ENCODE measurements at regions not wholly inside any gene's neighbourhood (a gene's known extent, or its start where the extent isn't known, plus 50 kb on each side); places are given as distances from the start of the nearest gene placed in this dataset.

DNA sequence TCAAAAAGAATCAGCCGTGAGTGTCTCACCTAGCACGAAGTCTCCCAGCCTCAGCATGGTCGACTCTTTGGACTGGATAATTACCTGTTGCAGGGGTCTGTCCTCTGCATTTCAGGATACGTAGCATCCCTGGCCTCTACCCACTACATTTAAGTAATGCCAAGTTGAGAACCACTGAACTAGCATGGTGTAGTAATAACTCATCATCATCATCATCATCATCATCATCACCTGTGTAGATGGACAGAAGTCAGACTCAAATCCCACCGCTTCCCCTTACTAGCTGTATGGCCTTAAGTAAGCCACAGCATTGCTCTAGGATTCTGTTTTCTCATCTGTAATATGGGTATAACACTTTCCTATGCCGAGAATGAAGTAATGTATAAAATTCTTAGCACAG, 373.1 kb upstream of the XYLT1 start:
- H3K4me3 ChIP-seq (ENCODE audit: low read length) = no peak overlapping the region
- no peak for DNase-seq (ENCODE audit: low read depth, low spot score)

DNA sequence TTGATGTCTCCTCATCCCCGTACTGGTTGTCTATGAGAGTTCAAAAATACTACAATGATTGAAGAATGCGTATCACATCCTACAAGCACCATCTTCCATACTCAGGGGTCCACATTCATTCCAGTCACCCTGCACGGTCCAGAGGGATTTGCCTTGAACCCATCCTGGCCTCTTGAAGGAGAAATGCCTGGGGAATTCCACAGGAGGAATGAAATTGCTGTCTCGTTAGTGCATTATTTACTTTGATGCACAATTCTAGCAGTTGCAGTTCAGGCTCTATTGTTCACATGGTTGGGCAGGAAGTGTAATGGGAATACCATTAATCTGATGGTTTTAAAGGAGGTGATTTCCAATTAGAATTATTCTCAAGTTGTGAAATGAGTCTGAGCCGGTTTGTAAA, 369.1 kb upstream of the XYLT1 start:
- no peak overlapping the region for H3K4me3 ChIP-seq (ENCODE audit: low read length)
- DNase-seq (ENCODE audit: low read depth, low spot score) = no peak

DNA sequence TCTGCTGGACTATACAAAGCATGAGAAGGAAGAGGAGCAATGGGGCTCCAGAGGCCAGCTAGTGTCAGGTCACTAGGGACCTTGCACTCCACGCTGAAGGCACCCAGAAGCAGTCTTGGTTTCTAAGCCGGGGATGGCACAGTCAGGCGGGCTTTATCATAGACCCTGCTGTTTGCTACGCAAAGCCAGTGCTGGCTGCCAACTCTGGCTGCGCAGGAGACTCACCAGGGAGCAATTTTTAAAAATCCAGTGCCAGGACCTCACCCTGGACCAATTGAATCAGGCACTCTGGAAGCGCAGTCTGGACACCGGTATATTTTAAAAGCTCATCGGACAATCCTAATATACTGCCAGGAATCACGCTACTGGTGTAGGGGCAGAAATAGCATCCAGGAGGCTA, 368.5 kb upstream of the XYLT1 start:
- DNase-seq (ENCODE audit: low read depth, low spot score) = no peak
- no peak overlapping the region for H3K4me3 ChIP-seq (ENCODE audit: low read length)

- DNase-seq (ENCODE audit: low read depth, low spot score) = peak; percentile 53
- no peak overlapping the region for H3K4me3 ChIP-seq (ENCODE audit: low read length)
Measured at GRCh38 chr16:17836868-17837602, 366.3 kb upstream of the XYLT1 start.

DNA sequence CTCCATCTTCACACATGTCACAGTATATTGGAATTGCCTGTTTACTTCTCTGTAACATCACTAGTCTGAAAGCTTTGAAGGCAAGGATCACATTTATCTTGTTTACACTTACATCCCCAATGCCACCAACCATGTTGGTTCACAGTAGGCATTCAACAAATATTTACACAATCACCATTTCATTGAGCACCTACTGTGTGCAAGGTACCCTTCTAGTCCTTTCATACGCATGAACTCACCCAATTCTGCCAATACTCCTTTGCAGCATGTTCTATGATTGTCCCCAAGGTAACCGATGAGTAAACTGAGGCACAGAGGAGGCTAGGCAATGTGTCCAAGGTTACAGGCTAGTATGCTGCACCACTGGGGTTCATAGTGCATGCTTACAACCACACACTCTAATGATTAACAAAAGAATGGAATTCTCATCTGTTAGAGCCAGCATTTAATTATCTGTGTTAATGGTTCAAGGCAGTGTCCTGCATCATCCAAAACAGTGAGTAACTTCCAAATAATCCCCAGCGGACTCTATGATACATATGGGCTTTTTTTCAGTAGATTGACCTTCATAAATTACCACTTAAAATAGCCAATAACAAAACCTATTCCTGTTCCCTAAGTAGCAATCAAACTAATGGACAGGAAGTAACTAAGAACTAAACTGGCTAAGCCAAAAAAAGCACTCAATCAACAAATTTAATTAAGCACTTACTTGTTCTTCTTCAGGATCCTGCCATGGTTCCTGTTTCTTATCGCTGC, 364.5 kb upstream of the XYLT1 start:
- no peak for DNase-seq (ENCODE audit: low read depth, low spot score)
- no peak overlapping the region for H3K4me3 ChIP-seq (ENCODE audit: low read length)

DNA sequence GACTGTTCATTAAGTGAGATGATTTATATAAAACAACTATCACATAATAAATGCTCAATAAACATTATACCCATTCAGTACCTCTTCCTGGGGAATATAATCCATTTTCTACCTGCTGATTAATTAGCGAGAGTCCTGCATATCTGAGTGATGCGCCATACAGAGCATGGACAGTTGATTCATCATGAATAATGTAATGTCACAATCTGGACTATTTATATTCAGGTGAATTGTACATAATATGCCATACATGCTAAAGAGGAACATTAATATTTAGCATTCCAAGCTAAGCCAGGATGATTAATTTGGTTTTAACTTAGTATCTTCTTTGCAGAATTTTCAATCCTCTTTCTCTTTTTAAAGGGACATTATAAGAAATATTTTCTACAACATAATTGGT, 362.0 kb upstream of the XYLT1 start:
- H3K4me3 ChIP-seq (ENCODE audit: low read length) = no peak overlapping the region
- no peak for DNase-seq (ENCODE audit: low read depth, low spot score)

DNA sequence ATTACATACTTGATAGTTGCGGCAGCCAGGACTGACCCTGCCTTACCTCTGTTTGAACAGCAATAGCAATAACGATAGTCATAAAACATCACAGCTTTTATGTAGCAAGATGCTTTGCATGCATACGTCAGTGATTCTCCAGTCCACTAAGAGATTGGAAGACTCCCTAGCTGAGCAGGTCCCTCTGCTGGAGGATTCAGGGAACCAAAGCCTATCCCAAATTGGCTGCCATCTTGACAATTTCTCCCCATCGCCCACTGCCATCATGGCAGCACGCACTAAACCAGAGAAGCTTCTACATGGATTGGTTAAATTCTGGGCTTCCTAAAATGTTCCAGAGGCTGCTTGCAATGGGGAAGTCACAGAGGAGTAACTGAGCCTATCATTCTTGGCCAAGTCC, 360.6 kb upstream of the XYLT1 start:
- no peak overlapping the region for H3K4me3 ChIP-seq (ENCODE audit: low read length)
- no peak for DNase-seq (ENCODE audit: low read depth, low spot score)

DNA sequence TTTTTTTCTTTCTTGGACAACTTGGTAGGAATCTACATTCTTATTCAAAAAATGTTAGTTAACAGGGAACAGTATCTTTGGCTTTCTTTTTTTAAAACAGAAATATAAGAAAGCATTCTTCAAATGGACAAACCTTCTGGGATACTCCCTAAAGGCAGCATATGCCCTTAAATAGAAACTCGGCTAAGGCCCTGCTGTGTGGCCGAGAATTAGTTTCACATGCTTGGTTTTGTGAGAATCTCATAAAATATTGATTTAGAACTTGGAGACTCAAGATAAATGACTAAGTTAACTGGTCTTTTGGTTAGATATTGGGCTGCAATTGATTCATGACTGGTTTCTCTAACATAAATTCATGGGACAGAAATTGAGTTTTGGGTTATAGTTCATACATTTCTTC, 359.9 kb upstream of the XYLT1 start:
- no peak for DNase-seq (ENCODE audit: low read depth, low spot score)
- no peak overlapping the region for H3K4me3 ChIP-seq (ENCODE audit: low read length)

GRCh38 chr16:17829811-17830210, 359.1 kb upstream of the XYLT1 start:
- DNase-seq (ENCODE audit: low read depth, low spot score) = no peak
- no peak overlapping the region for H3K4me3 ChIP-seq (ENCODE audit: low read length)

- no peak for DNase-seq (ENCODE audit: low read depth, low spot score)
- no peak overlapping the region for H3K4me3 ChIP-seq (ENCODE audit: low read length)
Measured at GRCh38 chr16:17828012-17828411, 357.3 kb upstream of the XYLT1 start.

DNA sequence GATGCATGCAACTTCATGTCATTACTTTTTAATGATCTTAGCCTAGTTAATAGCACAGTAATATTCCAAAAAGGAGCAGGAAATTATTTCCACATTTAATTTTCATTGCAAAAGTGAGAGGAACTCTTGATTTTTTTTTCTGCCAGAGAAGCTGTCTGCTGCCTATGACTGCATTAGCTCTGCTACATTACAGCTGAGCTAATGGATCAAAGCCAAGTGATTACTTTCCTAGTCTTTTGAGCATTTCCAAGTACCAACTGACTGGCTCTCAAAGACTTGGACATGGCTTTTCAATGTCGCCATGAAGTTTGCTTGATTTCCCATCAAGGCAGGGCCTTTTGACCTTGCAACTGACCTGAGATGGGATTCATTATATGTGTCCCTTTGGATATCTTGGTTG, 356.6 kb upstream of the XYLT1 start:
- no peak for DNase-seq (ENCODE audit: low read depth, low spot score)
- no peak overlapping the region for H3K4me3 ChIP-seq (ENCODE audit: low read length)

DNA sequence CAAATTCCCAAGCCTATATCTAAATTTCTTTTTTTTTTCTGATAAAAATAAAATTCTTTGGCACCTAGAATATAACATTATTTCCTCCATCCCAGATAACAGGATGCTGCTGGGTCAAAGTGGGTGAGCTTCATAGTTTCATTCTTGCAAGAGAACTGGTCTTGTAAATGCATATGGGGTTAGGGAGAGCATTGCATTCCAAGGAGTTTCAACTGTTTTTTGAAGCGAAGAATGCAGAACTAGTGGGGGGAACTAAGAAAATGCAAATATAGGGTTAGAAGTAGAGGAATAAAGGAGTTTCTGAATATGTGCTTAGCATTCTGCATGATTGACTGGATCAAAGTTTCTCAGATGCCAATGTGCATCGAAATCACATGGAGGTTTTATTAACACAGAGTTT, 347.2 kb upstream of the XYLT1 start:
- DNase-seq (ENCODE audit: low read depth, low spot score) = no peak

DNA sequence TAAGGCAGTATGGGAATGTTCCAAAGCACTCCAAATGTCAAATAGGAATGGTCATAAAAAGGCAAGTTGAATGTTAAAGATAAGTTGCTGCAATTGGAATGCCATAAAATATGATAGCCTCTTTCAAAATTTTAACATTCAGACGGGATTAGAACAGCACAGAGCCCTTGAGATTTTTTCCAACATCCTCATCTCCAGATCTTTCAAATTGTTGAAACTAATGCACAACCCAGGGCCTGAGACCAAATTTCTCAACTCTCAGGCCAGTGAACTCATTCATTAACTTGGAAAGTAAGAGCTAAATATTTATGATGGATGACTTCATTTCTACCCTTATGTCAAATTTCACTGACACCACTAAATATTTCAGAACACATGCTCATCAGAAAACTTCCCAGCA, 346.5 kb upstream of the XYLT1 start:
- H3K4me3 ChIP-seq (ENCODE audit: low read length) = no peak overlapping the region
- no peak for DNase-seq (ENCODE audit: low read depth, low spot score)

More for the DNA sequence above, 347.2 kb upstream of the XYLT1 start:
- H3K4me3 ChIP-seq (ENCODE audit: low read length) = no peak overlapping the region

- no peak overlapping the region for H3K4me3 ChIP-seq (ENCODE audit: low read length)
- DNase-seq (ENCODE audit: low read depth, low spot score) = no peak
Measured at GRCh38 chr16:17812771-17813170, 342.0 kb upstream of the XYLT1 start.

- no peak for DNase-seq (ENCODE audit: low read depth, low spot score)
- no peak overlapping the region for H3K4me3 ChIP-seq (ENCODE audit: low read length)
Measured at GRCh38 chr16:17804857-17805256, 334.1 kb upstream of the XYLT1 start.

GRCh38 chr16:17803625-17804410, 333.1 kb upstream of the XYLT1 start:
- DNase-seq (ENCODE audit: low read depth, low spot score) = no peak
- no peak overlapping the region for H3K4me3 ChIP-seq (ENCODE audit: low read length)

- no peak for DNase-seq (ENCODE audit: low read depth, low spot score)
- H3K4me3 ChIP-seq (ENCODE audit: low read length) = no peak overlapping the region
Measured at GRCh38 chr16:17802571-17802970, 331.8 kb upstream of the XYLT1 start.

DNA sequence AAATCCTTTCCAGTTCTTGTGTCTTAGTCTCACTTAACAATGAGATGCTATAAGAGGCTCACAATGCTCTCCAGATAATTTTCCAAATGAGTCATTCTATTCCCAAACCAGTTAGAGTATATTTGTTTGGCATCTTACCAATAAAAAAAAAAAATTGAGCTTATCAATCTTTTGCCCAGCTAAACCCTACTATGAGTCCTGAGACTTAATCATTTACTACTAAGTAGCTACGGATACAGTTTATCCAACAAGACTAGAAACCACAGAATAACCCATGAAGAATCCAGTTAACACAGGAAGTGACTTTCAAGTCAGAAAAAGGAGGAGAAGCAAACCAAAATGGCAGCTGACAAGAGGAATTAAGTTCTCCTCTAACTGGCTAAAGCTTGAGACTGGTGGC, 330.3 kb upstream of the XYLT1 start:
- no peak for DNase-seq (ENCODE audit: low read depth, low spot score)
- no peak overlapping the region for H3K4me3 ChIP-seq (ENCODE audit: low read length)

DNA sequence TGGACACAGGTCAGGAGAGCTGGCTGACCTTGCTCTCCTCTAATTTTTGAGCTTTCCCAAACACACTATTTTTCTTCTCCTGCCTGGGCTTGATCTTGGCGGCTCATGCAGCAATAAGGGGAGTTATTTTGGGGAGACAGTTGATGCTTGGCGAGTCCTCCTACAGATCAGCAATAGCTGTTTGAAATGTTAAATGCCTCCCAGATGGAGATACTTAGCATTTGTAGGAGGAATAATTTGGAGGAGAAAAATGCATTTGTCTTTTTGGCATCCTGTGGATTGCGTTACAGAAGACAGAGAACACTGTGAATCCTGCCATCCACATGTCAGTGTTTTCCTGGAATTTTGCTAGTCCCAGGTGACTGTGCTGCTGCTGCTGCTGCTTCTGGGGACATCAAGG, 328.0 kb upstream of the XYLT1 start:
- DNase-seq (ENCODE audit: low read depth, low spot score) = no peak
- H3K4me3 ChIP-seq (ENCODE audit: low read length) = no peak overlapping the region

DNA sequence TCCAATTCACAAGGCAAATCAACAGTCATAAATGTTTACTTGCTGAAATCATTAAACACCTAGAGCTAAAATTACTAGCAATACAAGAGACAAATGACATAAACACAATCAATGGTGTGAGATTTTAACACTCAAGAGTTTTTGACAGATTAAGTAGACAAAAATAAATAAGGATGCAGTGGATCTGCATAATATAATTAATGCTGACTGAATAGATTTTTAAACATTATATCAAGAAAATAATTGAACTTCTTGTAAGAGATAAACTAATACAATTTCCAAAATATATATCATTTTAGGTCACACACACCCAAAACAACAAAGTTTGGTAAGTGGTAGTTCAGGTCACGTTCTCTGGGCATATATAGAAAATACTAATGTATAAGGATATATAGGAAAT, 322.6 kb upstream of the XYLT1 start:
- H3K4me3 ChIP-seq (ENCODE audit: low read length) = no peak overlapping the region
- no peak for DNase-seq (ENCODE audit: low read depth, low spot score)
